Smooth muscle cell (in vitro differentiated cells): ENCODE measurements at regions not wholly inside any gene's neighbourhood (a gene's known extent, or its start where the extent isn't known, plus 50 kb on each side); places are given as distances from the start of the nearest gene placed in this dataset.
"Not testable (repeated sequence)": the region's sequence is repeated elsewhere in the genome, so short reads cannot be mapped to it uniquely, and the experiment has no call there.

ENCODE experiments used
- DNase-seq: peaks from one replicate; lab custom pipeline; 2025; ENCODE audit not compliant: unreplicated experiment; lab: John Stamatoyannopoulos, UW
- H2AFZ ChIP-seq: fragments of 200-600 bp; sonication (generic); 2 replicates; pipeline ENCODE4 v1.6.0; 2016; ENCODE audit warnings: antibody characterized with exemption, low read depth, mild to moderate bottlenecking
- H3F3A ChIP-seq: fragments of 200-600 bp; sonication (generic); 2 replicates; pipeline ENCODE4 v1.6.0; 2017; ENCODE audit warnings: antibody characterized with exemption, low read depth
- H3K27ac ChIP-seq: fragments of 200-600 bp; sonication (generic); 2 replicates; pipeline ENCODE4 v1.5.1; 2016; ENCODE audit warnings: low read depth, mild to moderate bottlenecking
- H3K27me3 ChIP-seq: fragments of 200-600 bp; sonication (generic); 2 replicates; pipeline ENCODE4 v1.6.1; 2016; ENCODE audit warnings: low read depth, mild to moderate bottlenecking
- H3K36me3 ChIP-seq: fragments of 200-600 bp; sonication (generic); 2 replicates; pipeline ENCODE4 v1.5.1; 2016; ENCODE audit warnings: low read depth
- H3K4me1 ChIP-seq: fragments of 200-600 bp; sonication (generic); 2 replicates; pipeline ENCODE4 v1.5.1; 2016; ENCODE audit warnings: low read depth
- H3K4me2 ChIP-seq: fragments of 200-600 bp; sonication (generic); 2 replicates; pipeline ENCODE4 v1.6.0; 2016; ENCODE audit warnings: mild to moderate bottlenecking
- H3K4me3 ChIP-seq: fragments of 200-600 bp; sonication (generic); 2 replicates; pipeline ENCODE4 v1.5.1; 2016; ENCODE audit warnings: mild to moderate bottlenecking
- H3K79me2 ChIP-seq: fragments of 200-600 bp; sonication (generic); 2 replicates; pipeline ENCODE4 v1.6.0; 2016; ENCODE audit warnings: low read depth, mild to moderate bottlenecking
- H3K9ac ChIP-seq: fragments of 200-600 bp; sonication (generic); 2 replicates; pipeline ENCODE4 v1.6.0; 2016; ENCODE audit warnings: low read depth
- H3K9me3 ChIP-seq: fragments of 200-600 bp; sonication (generic); replicated peaks from 2 replicates; pipeline ENCODE4 v1.5.1; 2016; ENCODE audit warnings: low read depth
- H4K20me1 ChIP-seq: fragments of 200-600 bp; sonication (generic); 2 replicates; pipeline ENCODE4 v1.6.0; 2016; ENCODE audit warnings: low read depth
- CTCF ChIP-seq: fragments of 200-600 bp; sonication (generic); IDR thresholded peaks from 2 replicates; pipeline ENCODE4 v1.5.1; 2017; ENCODE audit warnings: borderline replicate concordance, mild to moderate bottlenecking, antibody characterized with exemption; ENCODE audit not compliant: insufficient read depth, poor library complexity, severe bottlenecking
- WGBS: methylation state at CpG from one replicate; pipeline ENCODE4 v1.1.7; 2016; ENCODE audit warnings: low lambda C conversion rate; 5-methylcytosine and 5-hydroxymethylcytosine counted together

- Histone ChIP-seq H3K36me3 (no peaks in the 10 kb centered on the region), H3F3A (no peaks in the 10 kb centered on the region), H3K4me3 (no peak overlapping the region), H3K4me2 (no peak overlapping the region), H3K79me2 (no peaks in the 10 kb centered on the region), H3K27me3 (no peaks in the 10 kb centered on the region), H3K9ac (no peak overlapping the region), H2AFZ (no peak overlapping the region), H3K27ac (no peak overlapping the region), H4K20me1 (no peaks in the 10 kb centered on the region), H3K9me3 (no peaks in the 10 kb centered on the region), H3K4me1 (no peaks in the 10 kb centered on the region)
- no peak for DNase-seq
- no peak for TF ChIP-seq CTCF
- 79% methylated on average over 4 of the region's 4 CpGs for WGBS
Measured at GRCh38 chr6:106785298-106785697, 155.9 kb downstream of the QRSL1 start.

DNA sequence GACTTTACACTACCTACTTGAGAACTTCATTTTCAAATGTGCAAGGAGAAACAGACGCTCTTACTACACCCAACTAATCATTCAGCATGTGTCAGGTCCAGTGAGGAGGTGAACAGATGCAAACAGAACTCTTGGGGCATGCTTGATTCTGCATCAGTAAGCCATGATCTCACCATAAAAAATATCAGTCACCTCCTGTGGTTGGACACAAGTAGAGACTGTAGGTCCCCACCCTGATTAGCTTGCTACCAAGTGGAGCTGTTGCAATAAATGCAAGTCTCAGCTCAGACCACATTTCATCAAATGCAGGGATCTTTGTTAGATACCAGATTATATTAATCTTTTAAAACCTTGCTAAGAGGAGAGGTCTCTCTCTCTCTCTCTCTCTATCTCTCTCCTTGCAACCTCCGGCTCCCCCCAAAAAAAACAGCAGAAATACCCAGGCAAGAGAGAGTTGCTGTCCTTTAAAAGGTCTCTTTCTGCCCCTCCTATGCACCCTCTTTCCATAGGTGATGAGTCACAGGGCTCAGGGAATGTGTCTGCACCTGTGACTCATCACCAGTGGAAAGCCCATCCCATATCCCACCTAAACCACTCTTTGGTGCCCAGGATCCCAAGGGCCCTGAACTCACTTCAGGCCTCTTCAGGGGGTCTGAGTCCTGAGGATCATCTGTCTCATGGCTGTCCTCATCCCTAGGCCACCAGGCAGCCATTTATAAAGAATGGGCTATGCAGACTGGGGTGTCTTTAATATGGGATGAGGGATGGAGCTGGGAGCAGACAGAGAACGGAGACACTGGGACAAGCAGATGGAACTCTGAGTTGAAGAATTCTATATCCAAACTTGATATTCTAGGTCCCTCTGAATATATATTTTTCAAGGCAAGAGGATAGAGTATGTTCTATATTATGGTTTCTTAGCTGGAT is 154.5 kb downstream of the QRSL1 start:
- H3K4me2 ChIP-seq, result peak overlapping the region; percentile 37
- no peak for TF ChIP-seq CTCF
- H3K27ac ChIP-seq, result peak overlapping the region; percentile 8
- no peaks in the 10 kb centered on the region for H3K27me3 ChIP-seq
- no peak overlapping the region for H3K9ac ChIP-seq
- no peak overlapping the region for H3K4me3 ChIP-seq
- H3K36me3 ChIP-seq, result no peaks in the 10 kb centered on the region
- WGBS, result 86% methylated on average over 3 of the region's 3 CpGs
- no peak for DNase-seq
- no peaks in the 10 kb centered on the region for H3K4me1 ChIP-seq
- H3F3A ChIP-seq, result no peaks in the 10 kb centered on the region
- H2AFZ ChIP-seq, result no peak overlapping the region
- H3K9me3 ChIP-seq, result no peaks in the 10 kb centered on the region
- H4K20me1 ChIP-seq, result no peaks in the 10 kb centered on the region
- no peaks in the 10 kb centered on the region for H3K79me2 ChIP-seq

DNA sequence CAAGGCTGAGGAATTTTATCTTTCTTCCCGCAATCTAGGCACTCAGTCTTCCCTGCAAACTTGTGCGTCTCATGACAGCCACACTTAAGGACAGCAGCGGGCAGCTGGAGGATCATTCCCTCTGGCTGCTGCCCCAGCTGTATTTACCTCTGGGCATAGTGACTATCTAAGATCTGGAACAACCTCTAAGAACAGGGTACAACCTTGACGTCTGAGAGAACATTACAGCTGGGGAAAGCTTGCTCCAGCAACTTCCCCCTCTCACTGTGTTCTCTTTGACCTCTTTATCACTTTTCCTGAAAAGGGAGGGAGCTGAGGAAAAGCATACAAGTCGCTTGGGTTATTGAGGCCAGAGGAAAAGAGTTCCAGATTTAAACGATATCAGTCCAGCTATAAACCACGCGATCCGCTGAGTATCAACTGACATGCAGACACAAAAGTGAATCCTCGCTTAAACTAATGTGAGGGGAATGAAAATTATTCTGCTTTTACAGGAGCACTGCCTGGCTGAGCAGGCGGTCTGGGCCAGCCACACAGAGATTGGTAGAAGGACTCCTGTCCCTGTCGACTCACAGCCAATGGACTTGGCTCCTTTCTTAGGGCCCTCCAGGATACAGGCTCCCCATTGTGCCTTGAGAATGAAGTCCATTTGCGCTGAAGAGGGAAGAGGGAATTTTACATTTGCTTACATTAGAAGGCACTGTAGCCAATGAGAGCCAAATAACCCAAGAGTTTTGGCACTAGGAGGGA is 153.3 kb downstream of the QRSL1 start:
- no peaks in the 10 kb centered on the region for H3K36me3 ChIP-seq
- no peaks in the 10 kb centered on the region for H4K20me1 ChIP-seq
- H2AFZ ChIP-seq, result no peak overlapping the region
- DNase-seq, result no peak
- TF ChIP-seq CTCF, result no peak
- H3K27ac ChIP-seq, result no peak overlapping the region
- no peak overlapping the region for H3K4me3 ChIP-seq
- H3K4me1 ChIP-seq, result no peaks in the 10 kb centered on the region
- no peaks in the 10 kb centered on the region for H3K9me3 ChIP-seq
- peak overlapping the region; percentile 24 for H3K4me2 ChIP-seq
- no peaks in the 10 kb centered on the region for H3K79me2 ChIP-seq
- H3K27me3 ChIP-seq, result no peaks in the 10 kb centered on the region
- 42% methylated on average over 13 of the region's 13 CpGs for WGBS
- no peak overlapping the region for H3K9ac ChIP-seq
- H3F3A ChIP-seq, result no peaks in the 10 kb centered on the region

DNA sequence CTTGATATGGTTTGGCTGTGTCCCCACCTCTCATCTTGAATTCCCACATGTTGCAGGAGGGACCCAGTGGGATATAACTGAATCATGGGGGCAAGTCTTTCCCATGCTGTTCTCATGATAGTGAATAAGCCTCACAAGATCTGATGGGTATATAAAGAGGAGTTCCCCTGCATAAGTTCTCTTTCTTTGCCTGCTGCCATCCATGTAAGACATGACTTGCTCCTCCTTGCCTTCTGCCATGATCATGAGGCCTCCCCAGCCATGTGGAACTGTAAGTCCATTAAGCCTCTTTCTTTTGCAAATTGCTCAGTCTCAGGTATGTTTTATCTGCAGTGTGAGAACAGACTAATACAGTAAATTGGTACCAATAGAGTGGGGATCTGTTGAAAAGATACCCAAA is 150.2 kb downstream of the QRSL1 start:
- H3K9me3 ChIP-seq, H3K27me3 ChIP-seq, H4K20me1 ChIP-seq: not testable (repeated sequence)

More for the DNA sequence above, 150.2 kb downstream of the QRSL1 start:
- H3K4me1 ChIP-seq, H3K4me2 ChIP-seq, H3K36me3 ChIP-seq, H3K9ac ChIP-seq, H3K4me3 ChIP-seq, H2AFZ ChIP-seq, H3K79me2 ChIP-seq, H3F3A ChIP-seq, H3K27ac ChIP-seq, DNase-seq: not testable (repeated sequence)
